MV-4-11 (cell line): ENCODE measurements at regions not wholly inside any gene's neighbourhood (a gene's known extent, or its start where the extent isn't known, plus 50 kb on each side); places are given as distances from the start of the nearest gene placed in this dataset.
"Not testable (repeated sequence)": the region's sequence is repeated elsewhere in the genome, so short reads cannot be mapped to it uniquely, and the experiment has no call there.

ENCODE experiments used
- DNase-seq: peaks from one replicate; lab custom pipeline; 2025; lab: John Stamatoyannopoulos, UW

GRCh38 chr2:85941490-85941889 is 52.7 kb upstream of the ST3GAL5 start:
- DNase-seq = not testable (repeated sequence)

GRCh38 chr2:85939131-85939530 is 50.3 kb upstream of the ST3GAL5 start:
- no peak for DNase-seq
